Body of pancreas (tissue), 4 donors: ENCODE measurements at regions not wholly inside any gene's neighbourhood (a gene's known extent, or its start where the extent isn't known, plus 50 kb on each side); places are given as distances from the start of the nearest gene placed in this dataset.
"Not testable (repeated sequence)": the region's sequence is repeated elsewhere in the genome, so short reads cannot be mapped to it uniquely, and the experiment has no call there.

ENCODE experiments used
- POLR2A ChIP-seq, 3 donors: fragments of 450-650 bp; IDR thresholded peaks; one replicate each; pipeline ENCODE4 v1.6.1; 2016; ENCODE audit warnings: antibody characterized with exemption in 3 of 3, mild to moderate bottlenecking in 2 of 3
- TF ChIP-seq, protein P1 (sequence below), 7 experiments: fragments of 450-650 bp in 4 of 7; fragments of 200-600 bp in 3 of 7; sonication (generic) in 3 of 7; IDR thresholded peaks; one replicate each; pipeline ENCODE4 v1.5.1; 2016 to 2019; ENCODE audit warnings: antibody characterized with exemption in 7 of 7

DNA sequence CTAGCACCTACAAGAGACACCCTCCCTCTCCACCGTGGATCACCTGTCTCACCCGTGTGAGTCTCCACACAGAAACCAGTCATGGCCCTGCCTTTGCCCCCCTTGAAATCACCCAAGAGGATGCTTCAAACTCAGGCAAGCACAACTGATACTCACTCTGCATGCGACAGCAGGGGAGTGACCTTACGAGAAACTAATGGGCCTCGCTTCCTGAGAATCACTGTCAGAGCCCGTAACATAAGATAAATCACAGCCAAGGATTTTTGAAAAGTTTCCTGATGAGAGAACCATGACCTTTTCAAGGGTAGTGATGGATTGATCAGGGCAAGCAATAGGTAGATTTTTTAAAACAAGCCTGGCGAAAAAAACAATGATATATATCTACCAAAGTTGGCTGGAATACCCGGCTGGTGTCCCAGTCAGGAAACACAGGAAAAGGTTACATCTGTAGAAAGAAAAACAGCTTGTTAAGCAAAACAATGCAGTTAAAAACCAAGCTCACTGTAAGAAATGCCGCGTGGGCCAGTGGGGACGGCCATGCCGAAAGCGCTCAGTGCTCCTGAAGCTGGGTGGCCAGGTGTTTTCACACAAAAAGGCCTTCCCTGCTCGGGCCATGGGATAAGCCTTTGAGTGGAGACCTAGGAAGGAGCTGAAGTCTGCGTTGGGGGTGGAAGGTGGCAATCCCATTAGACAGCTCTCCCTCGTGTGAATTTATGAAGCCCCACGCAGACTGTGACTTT, 388.6 kb upstream of the FRG1 start:
- TF ChIP-seq, protein P1, sequence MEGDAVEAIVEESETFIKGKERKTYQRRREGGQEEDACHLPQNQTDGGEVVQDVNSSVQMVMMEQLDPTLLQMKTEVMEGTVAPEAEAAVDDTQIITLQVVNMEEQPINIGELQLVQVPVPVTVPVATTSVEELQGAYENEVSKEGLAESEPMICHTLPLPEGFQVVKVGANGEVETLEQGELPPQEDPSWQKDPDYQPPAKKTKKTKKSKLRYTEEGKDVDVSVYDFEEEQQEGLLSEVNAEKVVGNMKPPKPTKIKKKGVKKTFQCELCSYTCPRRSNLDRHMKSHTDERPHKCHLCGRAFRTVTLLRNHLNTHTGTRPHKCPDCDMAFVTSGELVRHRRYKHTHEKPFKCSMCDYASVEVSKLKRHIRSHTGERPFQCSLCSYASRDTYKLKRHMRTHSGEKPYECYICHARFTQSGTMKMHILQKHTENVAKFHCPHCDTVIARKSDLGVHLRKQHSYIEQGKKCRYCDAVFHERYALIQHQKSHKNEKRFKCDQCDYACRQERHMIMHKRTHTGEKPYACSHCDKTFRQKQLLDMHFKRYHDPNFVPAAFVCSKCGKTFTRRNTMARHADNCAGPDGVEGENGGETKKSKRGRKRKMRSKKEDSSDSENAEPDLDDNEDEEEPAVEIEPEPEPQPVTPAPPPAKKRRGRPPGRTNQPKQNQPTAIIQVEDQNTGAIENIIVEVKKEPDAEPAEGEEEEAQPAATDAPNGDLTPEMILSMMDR (IDR thresholded peaks at IDR 0.05) = not testable (repeated sequence)
- not testable (repeated sequence) for TF ChIP-seq POLR2A (IDR thresholded peaks at IDR 0.05)
